HepG2 (cell line): ENCODE measurements at regions not wholly inside any gene's neighbourhood (a gene's known extent, or its start where the extent isn't known, plus 50 kb on each side); places are given as distances from the start of the nearest gene placed in this dataset.
A peak's percentile ranks its signal among the peaks of the same experiment; 100 is the strongest.

Experiments
- BCL6 ChIP-seq: IDR thresholded peaks from 2 replicates; pipeline ENCODE4 v1.6.1; 2016; ENCODE audit warnings: missing genetic modification reagents, missing compliant biosample characterization
- HHEX ChIP-seq: IDR thresholded peaks from 2 replicates; pipeline ENCODE4 v1.6.1; 2016; ENCODE audit warnings: control low read depth
- KDM4B ChIP-seq: sonication (generic); formaldehyde crosslinking; IDR thresholded peaks from 2 replicates; pipeline ENCODE4 v1.4.0; 2020; ENCODE audit warnings: missing genetic modification reagents
- NRL ChIP-seq: sonication (generic); formaldehyde crosslinking; IDR thresholded peaks from 2 replicates; pipeline ENCODE4 v1.5.0; 2020; ENCODE audit warnings: missing genetic modification reagents, mild to moderate bottlenecking, moderate library complexity, borderline replicate concordance
- REL ChIP-seq: sonication (generic); formaldehyde crosslinking; conservative IDR thresholded peaks from 2 replicates; pipeline ENCODE4 v1.8.0; 2022; ENCODE audit warnings: mild to moderate bottlenecking, missing genetic modification reagents, moderate library complexity
- SMARCE1 ChIP-seq: fragments of 450-650 bp; IDR thresholded peaks from 2 replicates; pipeline ENCODE4 v1.6.1; 2017; ENCODE audit warnings: borderline replicate concordance
- SSRP1 ChIP-seq: IDR thresholded peaks from 2 replicates; pipeline ENCODE4 v1.6.1; 2016; ENCODE audit warnings: control low read depth
- TOE1 ChIP-seq: sonication (generic); formaldehyde crosslinking; IDR thresholded peaks from 2 replicates; pipeline ENCODE4 v1.4.0; 2020; ENCODE audit warnings: mild to moderate bottlenecking, missing genetic modification reagents
- ZNF33A ChIP-seq: sonication (generic); formaldehyde crosslinking; IDR thresholded peaks from 2 replicates; pipeline ENCODE4 v1.5.1; 2020; ENCODE audit warnings: missing genetic modification reagents, mild to moderate bottlenecking, moderate library complexity, borderline replicate concordance
- ZNF383 ChIP-seq: sonication (generic); formaldehyde crosslinking; IDR thresholded peaks from 2 replicates; pipeline ENCODE4 v1.4.0; 2020; ENCODE audit warnings: missing genetic modification reagents, mild to moderate bottlenecking, borderline replicate concordance
- ZSCAN29 ChIP-seq: sonication (generic); formaldehyde crosslinking; conservative IDR thresholded peaks from 2 replicates; pipeline ENCODE4 v1.4.0; 2020; ENCODE audit warnings: mild to moderate bottlenecking, missing genetic modification reagents
- TF ChIP-seq, protein P1 (sequence below): sonication (generic); formaldehyde crosslinking; IDR thresholded peaks from 2 replicates; pipeline ENCODE4 v1.4.0; 2020; ENCODE audit warnings: missing genetic modification reagents
- TF ChIP-seq, protein P2 (sequence below): sonication (generic); formaldehyde crosslinking; IDR thresholded peaks from 2 replicates; pipeline ENCODE4 v1.5.1; 2020; ENCODE audit warnings: mild to moderate bottlenecking, missing genetic modification reagents, borderline replicate concordance
- TF ChIP-seq, protein P3 (sequence below): sonication (generic); formaldehyde crosslinking; IDR thresholded peaks from 2 replicates; pipeline ENCODE4 v1.5.0; 2020; ENCODE audit warnings: missing genetic modification reagents, mild to moderate bottlenecking, borderline replicate concordance
- TF ChIP-seq, protein P4 (sequence below): IDR thresholded peaks from 2 replicates; pipeline ENCODE4 v1.6.1; 2018; ENCODE audit warnings: missing genetic modification reagents
- TF ChIP-seq, protein P5 (sequence below): fragments of 450-650 bp; IDR thresholded peaks from 2 replicates; pipeline ENCODE4 v1.6.1; 2017
- TF ChIP-seq, protein P6 (sequence below): sonication (generic); formaldehyde crosslinking; IDR thresholded peaks from 2 replicates; pipeline ENCODE4 v1.5.0; 2020; ENCODE audit warnings: missing genetic modification reagents

DNA sequence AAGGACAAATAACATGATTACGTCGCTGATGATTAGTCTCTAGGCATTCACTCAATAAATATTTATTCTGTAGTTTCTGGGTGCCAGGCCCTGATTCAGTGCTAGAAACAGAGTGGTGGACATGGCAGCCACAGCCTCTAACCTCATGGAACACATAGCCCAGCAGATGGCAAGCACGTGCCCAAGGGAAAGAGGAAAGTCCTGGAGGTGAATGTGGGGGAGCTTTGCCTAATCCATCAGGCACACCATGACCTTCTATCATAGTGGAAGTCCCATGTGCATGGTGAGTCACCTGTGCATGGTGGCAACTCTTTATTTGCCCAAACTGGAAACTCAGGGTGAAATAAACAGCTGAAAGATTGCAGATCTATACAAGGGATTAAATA, 143.0 kb upstream of the TNFAIP3 start (continued):
- TF ChIP-seq KDM4B (CRISPR knock-in tag) (no peak), NRL (CRISPR knock-in tag) (no peak), REL (CRISPR knock-in tag) (no peak; the same call in 1 of the 2 replicates), ZNF33A (no peak), HHEX (CRISPR knock-in tag) (no peak), SMARCE1 (no peak), ZNF383 (no peak; the same call in 1 of the 2 replicates), ZSCAN29 (peak; percentile 48; the same call in 1 of the 2 replicates), BCL6 (CRISPR knock-in tag) (peak; percentile 63), SSRP1 (no peak; the same call in 1 of the 2 replicates), TOE1 (CRISPR knock-in tag) (0 out of 2 replicates have a peak, but pooled peaks have one; percentile 48)
- TF ChIP-seq, protein P1, sequence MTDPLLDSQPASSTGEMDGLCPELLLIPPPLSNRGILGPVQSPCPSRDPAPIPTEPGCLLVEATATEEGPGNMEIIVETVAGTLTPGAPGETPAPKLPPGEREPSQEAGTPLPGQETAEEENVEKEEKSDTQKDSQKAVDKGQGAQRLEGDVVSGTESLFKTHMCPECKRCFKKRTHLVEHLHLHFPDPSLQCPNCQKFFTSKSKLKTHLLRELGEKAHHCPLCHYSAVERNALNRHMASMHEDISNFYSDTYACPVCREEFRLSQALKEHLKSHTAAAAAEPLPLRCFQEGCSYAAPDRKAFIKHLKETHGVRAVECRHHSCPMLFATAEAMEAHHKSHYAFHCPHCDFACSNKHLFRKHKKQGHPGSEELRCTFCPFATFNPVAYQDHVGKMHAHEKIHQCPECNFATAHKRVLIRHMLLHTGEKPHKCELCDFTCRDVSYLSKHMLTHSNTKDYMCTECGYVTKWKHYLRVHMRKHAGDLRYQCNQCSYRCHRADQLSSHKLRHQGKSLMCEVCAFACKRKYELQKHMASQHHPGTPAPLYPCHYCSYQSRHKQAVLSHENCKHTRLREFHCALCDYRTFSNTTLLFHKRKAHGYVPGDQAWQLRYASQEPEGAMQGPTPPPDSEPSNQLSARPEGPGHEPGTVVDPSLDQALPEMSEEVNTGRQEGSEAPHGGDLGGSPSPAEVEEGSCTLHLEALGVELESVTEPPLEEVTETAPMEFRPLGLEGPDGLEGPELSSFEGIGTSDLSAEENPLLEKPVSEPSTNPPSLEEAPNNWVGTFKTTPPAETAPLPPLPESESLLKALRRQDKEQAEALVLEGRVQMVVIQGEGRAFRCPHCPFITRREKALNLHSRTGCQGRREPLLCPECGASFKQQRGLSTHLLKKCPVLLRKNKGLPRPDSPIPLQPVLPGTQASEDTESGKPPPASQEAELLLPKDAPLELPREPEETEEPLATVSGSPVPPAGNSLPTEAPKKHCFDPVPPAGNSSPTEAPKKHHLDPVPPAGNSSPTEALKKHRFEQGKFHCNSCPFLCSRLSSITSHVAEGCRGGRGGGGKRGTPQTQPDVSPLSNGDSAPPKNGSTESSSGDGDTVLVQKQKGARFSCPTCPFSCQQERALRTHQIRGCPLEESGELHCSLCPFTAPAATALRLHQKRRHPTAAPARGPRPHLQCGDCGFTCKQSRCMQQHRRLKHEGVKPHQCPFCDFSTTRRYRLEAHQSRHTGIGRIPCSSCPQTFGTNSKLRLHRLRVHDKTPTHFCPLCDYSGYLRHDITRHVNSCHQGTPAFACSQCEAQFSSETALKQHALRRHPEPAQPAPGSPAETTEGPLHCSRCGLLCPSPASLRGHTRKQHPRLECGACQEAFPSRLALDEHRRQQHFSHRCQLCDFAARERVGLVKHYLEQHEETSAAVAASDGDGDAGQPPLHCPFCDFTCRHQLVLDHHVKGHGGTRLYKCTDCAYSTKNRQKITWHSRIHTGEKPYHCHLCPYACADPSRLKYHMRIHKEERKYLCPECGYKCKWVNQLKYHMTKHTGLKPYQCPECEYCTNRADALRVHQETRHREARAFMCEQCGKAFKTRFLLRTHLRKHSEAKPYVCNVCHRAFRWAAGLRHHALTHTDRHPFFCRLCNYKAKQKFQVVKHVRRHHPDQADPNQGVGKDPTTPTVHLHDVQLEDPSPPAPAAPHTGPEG (CRISPR knock-in tag), result peak; percentile 68; the same call in 1 of the 2 replicates
- TF ChIP-seq, protein P2, sequence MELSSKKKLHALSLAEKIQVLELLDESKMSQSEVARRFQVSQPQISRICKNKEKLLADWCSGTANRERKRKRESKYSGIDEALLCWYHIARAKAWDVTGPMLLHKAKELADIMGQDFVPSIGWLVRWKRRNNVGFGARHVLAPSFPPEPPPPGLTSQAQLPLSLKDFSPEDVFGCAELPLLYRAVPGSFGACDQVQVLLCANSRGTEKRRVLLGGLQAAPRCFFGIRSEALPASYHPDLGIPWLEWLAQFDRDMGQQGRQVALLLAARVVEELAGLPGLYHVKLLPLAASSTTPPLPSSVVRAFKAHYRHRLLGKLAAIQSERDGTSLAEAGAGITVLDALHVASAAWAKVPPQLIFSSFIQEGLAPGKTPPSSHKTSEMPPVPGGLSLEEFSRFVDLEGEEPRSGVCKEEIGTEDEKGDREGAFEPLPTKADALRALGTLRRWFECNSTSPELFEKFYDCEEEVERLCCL (CRISPR knock-in tag), result no peak
- TF ChIP-seq, protein P3, sequence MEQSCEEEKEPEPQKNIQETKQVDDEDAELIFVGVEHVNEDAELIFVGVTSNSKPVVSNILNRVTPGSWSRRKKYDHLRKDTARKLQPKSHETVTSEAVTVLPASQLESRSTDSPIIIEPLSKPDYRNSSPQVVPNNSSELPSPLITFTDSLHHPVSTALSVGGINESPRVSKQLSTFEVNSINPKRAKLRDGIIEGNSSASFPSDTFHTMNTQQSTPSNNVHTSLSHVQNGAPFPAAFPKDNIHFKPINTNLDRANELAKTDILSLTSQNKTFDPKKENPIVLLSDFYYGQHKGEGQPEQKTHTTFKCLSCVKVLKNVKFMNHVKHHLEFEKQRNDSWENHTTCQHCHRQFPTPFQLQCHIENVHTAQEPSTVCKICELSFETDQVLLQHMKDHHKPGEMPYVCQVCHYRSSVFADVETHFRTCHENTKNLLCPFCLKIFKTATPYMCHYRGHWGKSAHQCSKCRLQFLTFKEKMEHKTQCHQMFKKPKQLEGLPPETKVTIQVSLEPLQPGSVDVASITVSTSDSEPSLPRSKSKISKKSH (CRISPR knock-in tag), result no peak
- TF ChIP-seq, protein P4, sequence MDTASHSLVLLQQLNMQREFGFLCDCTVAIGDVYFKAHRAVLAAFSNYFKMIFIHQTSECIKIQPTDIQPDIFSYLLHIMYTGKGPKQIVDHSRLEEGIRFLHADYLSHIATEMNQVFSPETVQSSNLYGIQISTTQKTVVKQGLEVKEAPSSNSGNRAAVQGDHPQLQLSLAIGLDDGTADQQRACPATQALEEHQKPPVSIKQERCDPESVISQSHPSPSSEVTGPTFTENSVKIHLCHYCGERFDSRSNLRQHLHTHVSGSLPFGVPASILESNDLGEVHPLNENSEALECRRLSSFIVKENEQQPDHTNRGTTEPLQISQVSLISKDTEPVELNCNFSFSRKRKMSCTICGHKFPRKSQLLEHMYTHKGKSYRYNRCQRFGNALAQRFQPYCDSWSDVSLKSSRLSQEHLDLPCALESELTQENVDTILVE, result peak; percentile 49; the same call in 1 of the 2 replicates
- TF ChIP-seq, protein P5, sequence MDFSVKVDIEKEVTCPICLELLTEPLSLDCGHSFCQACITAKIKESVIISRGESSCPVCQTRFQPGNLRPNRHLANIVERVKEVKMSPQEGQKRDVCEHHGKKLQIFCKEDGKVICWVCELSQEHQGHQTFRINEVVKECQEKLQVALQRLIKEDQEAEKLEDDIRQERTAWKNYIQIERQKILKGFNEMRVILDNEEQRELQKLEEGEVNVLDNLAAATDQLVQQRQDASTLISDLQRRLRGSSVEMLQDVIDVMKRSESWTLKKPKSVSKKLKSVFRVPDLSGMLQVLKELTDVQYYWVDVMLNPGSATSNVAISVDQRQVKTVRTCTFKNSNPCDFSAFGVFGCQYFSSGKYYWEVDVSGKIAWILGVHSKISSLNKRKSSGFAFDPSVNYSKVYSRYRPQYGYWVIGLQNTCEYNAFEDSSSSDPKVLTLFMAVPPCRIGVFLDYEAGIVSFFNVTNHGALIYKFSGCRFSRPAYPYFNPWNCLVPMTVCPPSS, result no peak
- TF ChIP-seq, protein P6, sequence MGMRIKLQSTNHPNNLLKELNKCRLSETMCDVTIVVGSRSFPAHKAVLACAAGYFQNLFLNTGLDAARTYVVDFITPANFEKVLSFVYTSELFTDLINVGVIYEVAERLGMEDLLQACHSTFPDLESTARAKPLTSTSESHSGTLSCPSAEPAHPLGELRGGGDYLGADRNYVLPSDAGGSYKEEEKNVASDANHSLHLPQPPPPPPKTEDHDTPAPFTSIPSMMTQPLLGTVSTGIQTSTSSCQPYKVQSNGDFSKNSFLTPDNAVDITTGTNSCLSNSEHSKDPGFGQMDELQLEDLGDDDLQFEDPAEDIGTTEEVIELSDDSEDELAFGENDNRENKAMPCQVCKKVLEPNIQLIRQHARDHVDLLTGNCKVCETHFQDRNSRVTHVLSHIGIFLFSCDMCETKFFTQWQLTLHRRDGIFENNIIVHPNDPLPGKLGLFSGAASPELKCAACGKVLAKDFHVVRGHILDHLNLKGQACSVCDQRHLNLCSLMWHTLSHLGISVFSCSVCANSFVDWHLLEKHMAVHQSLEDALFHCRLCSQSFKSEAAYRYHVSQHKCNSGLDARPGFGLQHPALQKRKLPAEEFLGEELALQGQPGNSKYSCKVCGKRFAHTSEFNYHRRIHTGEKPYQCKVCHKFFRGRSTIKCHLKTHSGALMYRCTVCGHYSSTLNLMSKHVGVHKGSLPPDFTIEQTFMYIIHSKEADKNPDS, result 0 out of 2 replicates have a peak, but pooled peaks have one; percentile 40
